NCI-H2227 treated with DMSO at 0.1 percent for 48 hours (cell line): ENCODE measurements at regions not wholly inside any gene's neighbourhood (a gene's known extent, or its start where the extent isn't known, plus 50 kb on each side); places are given as distances from the start of the nearest gene placed in this dataset.
"Not testable (repeated sequence)": the region's sequence is repeated elsewhere in the genome, so short reads cannot be mapped to it uniquely, and the experiment has no call there.

Experiments used
- DNase-seq: peaks from one replicate; lab custom pipeline; 2025; lab: John Stamatoyannopoulos, UW

DNA sequence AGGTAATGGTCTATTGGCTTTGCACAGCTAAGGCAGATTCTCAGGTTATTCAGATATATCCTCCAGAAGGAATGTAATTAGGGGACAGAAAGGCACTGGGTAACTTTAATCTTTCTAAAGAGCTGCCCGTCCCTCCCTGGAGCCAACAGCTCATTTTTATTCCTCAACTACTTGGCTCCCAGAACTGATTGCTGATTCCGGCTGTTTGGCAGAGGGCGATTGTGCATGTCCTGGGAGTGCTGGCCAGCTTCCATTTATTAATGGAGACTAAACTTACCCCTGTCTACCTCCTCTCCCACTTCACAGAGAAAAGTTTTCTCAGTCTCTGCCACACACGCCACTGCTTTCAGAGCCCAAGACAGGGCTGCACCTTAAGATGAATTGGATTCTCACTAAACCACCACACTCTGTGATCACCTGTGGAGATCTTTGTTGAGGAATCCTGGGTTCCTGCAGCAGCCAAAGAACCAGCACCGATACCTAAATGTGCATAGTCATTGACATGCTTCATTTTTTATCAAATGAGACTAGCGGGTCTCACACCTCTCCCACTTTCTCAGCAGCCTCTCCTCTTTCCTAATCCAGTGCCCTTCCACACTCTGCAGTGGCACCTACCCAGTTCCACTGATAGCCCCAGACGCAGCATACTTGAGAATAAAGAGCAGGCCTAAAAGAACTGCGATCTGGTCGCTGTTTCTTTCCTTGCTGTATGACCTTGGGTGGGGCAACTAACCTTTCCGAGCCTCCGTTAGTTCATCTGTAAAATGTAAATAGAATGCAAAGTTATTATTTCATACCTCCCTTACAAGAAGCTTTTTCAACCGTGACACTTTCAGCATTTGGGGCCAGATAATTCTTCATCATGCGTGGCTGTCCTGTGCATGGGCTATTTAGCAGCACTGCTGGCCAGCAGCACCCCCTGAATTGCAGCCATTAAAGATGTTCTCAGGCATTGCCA is 648.7 kb downstream of the UQCRFS1 start:
- DNase-seq, result no peak

DNA sequence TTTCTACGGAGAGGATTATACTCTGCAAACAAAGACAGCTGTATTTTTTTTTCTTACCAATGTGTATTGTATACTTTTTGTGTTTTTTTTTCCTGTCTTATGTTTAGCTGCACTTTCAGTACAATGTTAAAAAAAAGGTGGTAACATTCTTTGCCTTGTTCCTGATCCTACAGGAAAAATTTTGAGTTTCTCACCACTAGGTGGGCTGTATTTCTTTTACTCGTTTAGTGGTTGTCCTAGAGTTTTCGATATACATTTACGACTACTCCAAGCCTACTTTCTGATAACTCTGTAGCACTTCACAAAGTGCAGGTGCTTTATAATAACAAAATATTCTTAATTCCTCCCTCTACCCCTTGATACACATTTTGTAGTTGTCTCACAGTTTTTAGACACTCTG is 652.2 kb downstream of the UQCRFS1 start:
- no peak for DNase-seq

DNA sequence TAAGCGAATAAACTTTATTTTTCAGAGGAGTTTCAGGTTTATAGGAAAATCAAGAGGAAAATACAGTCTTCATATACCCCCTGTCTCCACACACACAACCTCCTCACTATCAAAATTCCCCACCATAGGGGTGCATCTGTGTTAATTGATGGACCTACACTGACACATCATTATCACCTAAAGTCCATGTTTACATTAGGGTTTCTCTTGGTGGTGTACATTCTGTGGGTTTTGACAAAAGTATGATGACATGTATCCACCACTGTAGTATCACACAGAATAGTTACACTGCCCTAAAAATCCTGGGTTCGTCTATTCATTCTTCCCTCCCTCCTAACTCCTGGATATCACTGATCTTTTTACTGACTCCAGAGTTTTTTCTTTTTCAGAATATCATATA is 654.2 kb downstream of the UQCRFS1 start:
- DNase-seq, result no peak

DNA sequence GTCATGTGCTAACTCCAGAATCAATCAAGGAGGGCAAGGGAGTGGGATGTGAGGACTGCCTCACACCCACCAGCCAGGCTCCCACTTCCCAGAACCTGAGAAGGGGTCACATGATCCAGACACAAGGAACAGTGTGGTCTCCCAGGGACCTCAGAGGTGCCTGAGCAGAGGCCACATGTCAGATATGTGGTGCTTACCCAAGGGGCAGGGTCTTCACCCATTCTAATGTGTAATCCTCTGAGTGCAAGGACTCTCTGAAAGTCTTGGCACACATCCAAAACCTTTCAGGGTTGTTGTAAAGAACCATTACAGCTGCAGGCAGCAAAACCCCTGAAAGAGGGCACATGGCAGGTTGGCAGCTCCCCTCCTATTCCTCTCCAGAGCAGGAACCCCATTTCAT is 656.6 kb downstream of the UQCRFS1 start:
- no peak for DNase-seq

DNA sequence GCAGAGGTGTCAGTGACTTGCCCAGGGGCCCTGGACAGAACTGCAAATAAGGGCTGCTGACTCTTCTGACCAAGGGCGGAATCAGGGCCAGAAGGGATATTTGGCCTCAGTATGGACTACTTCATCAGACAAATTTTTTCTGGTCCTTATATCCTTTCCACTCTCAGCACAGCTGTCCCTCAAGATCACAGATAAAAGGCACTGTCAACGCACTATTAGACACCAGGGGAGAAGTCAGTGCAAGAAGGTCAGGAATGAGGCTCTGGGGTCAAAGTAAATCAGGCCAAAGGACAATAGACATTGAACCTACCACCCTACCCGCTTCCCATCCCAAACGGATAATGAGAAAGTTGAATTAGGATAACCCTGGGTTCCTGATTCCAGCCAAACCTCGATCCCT is 657.6 kb downstream of the UQCRFS1 start:
- DNase-seq, result no peak

DNA sequence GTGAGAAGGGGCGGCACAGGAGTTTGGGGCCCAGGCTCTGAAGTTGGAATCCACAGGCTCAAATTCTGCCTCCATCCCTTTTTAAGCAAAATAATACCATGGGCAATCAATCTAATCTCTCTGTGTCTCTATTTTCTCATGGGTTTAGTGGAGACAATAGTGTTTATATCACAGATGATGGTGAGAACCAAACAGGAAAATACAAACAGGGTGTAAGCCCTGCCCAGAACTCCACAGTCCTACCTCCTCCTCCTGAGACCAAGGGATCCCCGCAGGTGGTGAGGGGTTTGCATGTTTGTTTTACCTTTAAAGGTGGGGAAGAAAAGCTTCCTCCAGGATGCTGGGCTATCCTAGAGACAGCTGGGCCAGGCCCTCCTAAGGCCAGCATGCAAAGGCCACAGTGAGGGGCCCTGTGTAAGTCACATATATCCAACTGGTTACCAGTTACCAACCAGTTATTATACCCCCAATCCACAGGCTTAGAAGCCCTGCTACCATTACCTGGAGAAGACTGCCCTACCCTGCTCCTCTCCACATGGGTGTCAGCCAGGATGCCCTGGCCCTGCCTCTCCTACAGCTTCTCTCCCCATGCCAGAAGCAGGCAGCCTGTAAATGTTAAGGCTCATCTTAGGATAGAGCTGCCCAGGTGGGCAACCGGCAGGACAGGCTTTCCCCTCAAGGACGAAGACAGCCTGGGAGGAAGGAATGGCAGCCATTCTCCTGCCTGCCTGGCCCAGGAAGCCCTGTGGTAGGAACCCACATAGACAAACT is 658.4 kb downstream of the UQCRFS1 start:
- no peak for DNase-seq

DNA sequence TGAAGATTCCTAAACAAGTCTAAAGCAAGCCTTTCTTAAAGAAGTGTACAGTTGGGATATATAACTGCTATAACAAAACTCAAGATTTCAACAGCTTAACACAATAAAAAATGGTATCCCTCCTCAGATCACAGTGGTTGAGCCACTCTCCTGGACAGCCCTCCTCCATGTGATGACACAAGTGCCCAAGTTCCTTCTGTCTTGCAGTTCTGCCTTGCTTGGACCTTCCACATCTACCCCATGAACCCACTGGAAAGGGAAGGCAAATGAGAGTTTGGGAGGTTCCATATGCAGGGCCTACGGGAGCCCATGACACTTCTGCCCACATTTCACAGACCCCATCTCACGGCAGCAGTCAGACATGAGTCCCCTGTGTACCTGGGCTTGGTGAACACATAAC is 659.2 kb downstream of the UQCRFS1 start:
- DNase-seq, result no peak

DNA sequence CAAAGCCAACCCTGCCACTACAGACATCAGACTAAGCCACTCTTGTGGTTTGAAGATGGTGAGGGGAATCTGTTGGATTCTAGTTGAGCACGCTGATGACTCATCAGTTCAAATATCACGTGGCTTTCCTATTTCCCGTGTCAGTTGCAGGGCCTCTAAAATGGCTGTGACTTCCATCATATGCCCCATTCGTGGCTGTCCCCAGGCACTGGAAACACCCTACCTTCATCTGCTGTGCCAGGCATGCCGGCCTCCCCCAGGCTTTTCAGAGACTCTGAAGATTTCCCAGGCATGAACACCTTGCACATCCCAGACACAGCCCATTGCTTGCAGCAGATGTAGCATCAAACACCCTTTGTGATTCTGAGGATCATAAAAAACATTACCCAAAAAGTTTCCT is 659.9 kb downstream of the UQCRFS1 start:
- DNase-seq, result no peak

DNA sequence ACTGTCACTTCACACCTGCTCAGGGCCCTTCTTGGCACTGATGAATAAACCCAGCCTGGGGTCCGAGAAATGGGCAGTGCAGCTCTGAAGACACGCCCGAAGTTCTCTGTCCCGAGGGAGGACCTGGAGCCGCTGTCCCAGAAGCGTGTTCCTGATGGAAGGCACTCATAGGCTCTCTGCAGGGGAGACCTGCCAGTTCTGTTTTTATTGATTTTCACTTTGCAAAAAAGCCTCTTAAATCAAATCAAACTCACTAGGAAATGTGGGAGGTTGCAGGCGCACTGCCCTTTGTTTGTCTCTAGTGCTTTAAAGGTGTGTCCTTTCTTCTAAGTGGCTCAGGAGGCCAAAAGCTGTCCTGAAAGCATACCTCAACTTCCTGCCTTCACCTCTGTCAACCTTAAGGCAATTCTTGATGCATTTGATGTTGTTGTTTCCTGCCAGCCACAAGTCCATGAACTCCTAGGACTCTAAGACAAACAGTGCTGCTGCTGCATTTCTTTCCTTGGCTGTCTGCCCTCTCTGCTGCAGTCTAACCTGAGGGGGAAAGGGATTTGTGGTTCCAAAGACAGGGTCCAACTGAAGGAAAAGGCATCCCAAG is 663.2 kb downstream of the UQCRFS1 start:
- DNase-seq, result peak; percentile 44

DNA sequence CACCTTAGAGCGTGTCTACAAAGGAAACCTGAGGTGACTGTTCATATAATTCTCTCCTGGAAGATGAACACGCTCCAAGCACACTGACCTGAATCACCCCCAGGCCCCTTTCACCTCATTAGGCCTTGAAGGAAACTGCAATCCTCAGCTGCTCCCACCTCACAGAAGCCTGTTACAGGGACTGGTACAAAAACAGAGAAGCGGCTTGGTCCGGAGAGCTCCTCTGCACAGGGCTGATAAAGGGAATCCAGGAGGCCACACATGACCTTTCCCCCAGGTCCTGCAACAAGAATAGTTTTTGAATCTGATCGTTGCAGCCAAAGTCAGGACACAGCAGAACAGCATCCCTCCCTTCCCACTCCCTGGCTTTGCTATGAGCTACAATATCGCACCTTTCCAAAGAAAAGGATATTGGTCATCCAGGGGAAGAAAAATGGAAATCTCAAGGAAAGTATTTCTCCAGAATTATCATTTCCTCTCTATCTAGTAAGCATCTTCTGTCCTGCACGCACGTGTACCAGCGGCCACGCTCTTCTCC is 666.7 kb downstream of the UQCRFS1 start:
- no peak for DNase-seq

DNA sequence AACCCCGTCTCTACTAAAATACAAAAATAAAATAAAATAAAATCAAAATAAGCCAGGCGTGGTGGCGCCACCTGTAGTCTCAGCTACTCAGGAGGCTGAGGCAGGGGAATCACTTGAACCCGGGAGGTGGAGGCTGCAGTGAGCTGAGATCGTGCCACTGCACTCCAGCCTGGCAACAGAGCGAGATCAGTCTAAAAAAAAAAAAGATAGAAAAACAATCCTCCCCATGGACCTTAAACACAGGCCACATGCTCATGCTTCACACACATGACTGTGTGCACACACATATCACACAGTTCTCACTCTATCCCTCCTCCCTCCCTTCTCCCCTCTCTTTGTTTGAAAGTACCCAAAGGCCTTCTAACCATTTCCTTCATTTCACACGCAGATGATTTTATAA is 667.6 kb downstream of the UQCRFS1 start:
- DNase-seq, result not testable (repeated sequence)

DNA sequence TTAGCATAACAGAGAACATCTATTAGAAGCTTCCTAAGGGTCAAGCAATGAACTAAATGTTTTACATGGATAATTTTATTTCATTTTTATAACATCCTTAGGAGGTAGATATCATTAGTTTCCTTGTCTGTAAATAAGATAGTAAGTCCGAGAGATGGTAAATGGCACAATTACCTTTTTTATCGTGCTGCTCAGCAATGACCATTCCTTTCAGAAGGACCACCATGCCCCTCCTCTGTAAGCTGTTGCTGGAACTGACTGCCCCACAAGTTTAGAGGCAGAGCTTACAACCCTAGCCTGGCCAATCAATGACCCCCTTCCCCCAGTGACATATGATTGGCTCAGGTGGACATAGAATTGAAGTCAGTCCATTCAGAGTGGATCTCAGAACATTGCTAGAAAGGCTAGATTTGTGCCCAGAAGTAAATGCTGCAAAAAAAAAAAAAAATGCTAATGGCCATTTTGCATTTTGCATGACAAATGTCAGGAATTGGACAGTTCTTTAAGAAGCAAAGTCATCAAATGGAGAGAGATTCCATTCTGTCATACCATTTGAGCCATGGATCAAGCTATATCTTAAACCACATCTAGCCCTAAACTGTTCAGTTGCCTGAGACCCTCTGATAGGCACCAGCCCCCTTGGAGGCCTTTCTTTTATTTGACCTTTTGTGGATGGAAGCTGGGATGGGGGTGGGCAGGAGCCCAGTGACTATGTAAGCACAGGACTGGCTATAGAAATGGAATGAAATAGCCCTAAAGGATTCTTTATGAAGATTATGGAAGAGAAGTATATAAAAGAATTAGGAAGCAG is 668.3 kb downstream of the UQCRFS1 start:
- no peak for DNase-seq

DNA sequence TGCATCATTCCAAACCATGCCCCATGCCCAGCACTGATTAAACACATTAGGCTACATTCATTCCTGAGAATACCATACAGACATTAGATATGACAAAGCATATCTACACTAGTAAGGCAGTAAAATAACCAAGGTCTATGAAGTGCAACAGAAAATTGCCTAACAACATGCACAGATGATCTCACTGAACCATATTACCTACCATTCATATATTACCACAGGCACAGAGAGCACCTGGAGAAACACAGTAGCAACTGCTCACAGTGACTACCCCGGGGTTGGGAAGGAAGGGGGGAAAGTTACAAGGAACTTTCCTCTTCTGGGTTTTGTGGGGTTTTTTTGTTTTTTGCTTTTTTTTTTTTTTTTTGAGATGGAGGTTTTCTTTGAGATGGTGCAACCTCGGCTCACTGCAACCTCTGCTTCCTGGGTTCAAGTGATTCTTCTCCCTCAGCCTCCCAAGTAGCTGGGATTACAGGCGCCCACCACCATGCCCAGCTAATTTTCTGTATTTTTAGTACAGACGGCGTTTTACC is 669.6 kb downstream of the UQCRFS1 start:
- no peak for DNase-seq

DNA sequence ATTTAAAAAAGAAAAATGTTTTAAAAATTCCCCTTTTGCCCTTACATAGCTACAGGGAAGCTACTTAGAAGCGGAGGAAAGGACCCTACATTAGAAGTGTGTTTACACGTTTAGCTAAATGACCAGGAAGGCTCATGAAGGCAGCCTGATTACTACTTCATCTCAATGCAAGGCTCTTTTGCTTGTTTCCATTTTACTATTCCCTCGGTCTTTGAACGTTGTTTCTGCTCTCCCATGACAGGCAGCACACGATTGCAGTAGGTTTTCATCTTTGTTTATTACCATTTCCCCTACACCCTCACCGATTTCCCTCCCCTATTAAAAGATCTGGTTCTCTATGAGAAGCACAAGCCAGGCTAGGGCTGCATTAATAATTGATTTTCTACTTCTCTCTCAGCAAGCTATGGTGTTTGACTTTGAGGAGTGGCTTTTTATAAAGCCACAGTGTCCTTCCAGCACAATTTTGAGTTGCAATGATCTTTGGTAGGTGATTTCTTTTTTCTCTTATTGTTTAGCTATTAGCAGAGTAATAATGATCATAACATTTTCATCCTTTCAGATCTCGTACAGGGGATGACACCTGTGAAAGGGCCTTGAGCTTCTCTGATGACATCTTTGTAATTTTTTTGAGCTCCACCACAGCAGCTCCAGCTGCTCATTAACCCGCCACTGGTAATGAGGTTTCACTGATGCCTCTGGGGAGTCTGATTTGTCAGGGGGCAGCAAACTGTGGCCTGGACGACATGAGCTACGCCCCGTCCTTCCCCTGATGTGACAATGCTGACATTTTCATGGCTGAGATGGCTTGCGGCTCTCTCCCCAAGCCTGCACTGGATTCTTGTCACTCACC is 670.3 kb downstream of the UQCRFS1 start:
- DNase-seq, result no peak

DNA sequence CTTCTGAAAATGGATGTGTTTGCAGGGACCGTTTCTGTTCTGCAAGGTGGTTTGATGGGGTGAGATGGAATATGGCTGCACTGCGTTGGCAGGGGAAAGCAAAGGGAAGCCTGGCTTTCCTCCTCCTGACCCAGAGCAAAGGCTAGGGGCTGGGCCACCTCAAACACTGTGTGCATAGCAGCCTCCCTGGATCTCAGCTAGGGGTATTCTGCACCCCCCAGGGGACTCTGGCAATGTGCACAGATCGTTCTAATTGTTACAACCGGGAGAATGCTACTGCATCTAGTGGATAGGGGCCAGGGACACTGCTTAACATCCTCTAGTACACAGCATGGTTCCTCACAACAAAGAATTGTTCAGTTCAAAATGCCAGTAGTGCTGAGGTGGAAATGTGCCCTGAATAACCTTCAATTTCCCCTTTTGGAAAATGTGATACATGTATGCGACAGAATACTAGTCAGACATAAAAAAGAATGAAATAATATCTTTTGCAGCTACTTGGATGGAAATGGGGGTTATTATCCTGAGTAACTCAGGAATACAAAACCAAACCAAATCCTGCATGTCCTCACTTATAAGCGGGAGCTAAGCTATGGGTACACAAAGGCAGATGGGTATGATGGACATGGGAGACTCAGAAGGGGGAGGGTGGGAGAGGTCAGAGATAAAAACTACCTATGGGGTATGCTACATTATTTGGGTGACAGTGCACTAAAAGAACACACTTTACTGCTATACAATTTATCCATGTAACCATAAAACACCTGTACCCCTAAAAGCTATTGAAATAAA is 671.2 kb downstream of the UQCRFS1 start:
- DNase-seq, result no peak

DNA sequence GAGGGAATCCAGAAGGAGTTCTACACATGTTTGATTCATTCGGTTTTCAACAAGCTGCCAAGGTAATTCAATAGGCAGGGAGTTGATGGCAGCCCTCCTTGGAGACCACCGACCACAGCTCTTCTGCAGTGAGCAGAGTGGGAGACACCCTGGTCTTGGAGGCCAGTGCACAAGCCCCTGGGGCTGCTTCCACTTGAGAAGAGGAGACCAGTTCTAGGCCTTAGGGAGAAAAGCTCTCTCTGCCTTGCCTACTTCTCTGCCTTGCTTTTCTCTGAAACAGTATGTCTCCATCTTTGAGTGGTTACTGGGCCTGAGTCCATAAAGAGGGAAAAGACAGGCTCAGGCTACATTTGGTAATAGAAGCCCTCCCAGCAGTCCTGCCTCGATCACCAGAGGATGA is 671.9 kb downstream of the UQCRFS1 start:
- no peak for DNase-seq

DNA sequence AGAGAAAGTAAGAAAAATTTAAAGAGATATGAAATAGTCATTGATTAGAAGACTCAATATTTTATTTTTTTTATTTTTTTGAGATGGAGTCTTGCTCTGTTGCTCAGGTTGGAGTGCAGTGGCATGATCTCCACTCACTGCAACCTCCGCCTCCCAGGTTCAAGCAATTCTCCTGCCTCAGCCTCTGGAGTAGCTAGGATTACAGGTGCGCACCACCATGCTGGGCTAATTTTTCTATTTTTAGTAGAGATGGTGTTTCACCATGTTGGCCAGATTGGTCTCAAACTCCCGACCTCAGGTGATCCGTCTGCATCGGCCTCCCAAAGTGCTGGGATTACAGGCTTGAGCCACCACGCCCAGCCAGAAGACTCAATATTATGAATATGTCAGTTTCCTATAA is 672.6 kb downstream of the UQCRFS1 start:
- DNase-seq, result not testable (repeated sequence)

DNA sequence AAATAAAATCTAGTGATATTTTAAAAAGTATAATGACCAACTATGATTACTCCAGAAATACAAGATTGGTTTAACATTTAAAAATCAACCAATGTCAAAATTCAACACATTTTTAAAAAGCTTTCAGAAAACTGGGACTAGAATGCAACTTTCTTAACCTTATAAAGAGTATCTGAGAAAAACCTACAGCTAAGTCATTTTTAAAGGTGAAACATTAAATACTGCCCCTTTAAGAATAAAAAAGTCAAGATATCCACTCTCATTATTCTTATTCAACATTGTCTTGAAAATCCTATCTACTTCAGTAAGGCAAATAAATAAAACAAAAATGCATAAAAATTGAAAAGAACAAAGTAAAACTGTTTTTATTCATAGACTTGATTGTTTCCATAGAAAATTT is 673.2 kb downstream of the UQCRFS1 start:
- DNase-seq, result no peak

DNA sequence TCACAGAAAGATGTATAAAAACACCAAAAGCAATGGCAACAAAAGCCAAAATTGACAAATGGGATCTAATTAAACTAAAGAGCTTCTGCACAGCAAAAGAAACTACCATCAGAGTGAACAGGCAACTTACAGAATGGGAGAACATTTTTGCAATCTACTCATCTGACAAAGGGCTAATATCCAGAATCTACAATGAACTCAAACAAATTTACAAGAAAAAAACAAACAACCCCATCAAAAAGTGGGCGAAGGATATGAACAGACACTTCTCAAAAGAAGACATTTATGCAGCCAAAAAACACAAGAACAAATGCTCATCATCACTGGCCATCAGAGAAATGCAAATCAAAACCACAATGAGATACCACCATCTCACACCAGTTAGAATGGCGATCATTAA is 674.4 kb downstream of the UQCRFS1 start:
- not testable (repeated sequence) for DNase-seq

DNA sequence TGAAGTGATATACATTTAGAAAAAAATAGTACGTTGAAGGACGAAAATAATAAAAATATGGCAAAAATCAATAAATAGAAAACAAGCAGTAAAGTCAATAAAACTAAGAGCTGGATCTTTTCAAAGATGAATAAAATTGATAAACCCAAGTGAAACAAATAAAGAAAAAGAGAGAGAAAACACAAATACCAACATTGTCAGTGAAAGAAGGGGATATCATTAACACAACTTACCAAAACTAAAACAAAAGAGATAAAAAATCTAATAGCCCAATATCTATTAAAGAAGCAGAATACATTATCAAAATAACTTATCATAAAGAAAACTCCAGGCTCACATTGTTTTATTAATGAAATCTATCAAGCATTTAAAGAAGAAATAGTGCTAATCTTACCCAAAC is 675.1 kb downstream of the UQCRFS1 start:
- DNase-seq, result no peak
